ELF-1 (cell line): ENCODE measurements at regions not wholly inside any gene's neighbourhood (a gene's known extent, or its start where the extent isn't known, plus 50 kb on each side); places are given as distances from the start of the nearest gene placed in this dataset.
"Not testable (repeated sequence)": the region's sequence is repeated elsewhere in the genome, so short reads cannot be mapped to it uniquely, and the experiment has no call there.

Experiments used
- DNase-seq: peaks from one replicate; pipeline ENCODE4 v3.0.0-alpha.2; 2016; ENCODE audit warnings: low read depth, low spot score

GRCh38 chr14:71327691-71328090, 420.4 kb downstream of the PCNX1 start:
- DNase-seq: no peak

GRCh38 chr14:71328183-71328582, 420.9 kb downstream of the PCNX1 start:
- DNase-seq: no peak

GRCh38 chr14:71328954-71329353, 421.7 kb downstream of the PCNX1 start:
- no peak for DNase-seq

GRCh38 chr14:71331403-71331802, 424.1 kb downstream of the PCNX1 start:
- no peak for DNase-seq

DNA sequence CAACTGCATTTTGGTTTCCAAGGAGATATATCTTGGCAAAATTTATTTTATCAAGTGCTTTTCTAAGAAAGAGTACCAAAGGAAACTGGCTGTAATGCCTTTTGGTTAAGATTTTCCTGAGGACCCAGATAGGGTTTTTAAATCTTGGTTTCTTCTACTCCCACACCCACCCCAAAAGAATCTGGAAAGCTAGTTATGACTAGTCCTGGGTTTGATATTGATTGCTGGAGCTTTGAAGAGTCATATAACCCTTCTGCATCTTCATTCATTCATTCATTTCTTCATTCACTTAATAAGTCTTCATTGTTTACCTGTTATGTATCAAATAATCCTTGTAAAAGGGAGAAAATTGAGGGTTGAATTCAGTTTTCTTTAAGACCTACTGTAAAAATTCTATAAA, 425.2 kb downstream of the PCNX1 start:
- no peak for DNase-seq

DNA sequence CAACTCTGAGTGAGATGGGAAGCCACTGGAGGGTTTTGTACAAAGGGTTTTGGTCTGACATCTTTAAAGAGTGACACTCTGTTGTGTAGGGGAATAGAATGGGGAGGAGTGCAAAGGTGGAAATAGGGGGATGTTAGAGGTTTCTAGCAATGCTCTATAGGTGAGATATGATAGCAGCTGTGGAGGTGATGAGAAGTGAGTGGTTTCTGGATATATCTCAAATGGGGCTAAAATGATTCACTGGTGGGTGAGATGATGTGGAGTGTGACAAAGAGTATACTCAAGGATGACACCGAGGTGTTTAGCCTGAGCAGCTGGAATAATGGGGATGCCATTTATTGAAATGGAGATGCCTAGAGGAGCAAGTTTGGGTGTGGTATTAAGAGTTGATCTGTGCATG, 426.4 kb downstream of the PCNX1 start:
- DNase-seq: no peak

DNA sequence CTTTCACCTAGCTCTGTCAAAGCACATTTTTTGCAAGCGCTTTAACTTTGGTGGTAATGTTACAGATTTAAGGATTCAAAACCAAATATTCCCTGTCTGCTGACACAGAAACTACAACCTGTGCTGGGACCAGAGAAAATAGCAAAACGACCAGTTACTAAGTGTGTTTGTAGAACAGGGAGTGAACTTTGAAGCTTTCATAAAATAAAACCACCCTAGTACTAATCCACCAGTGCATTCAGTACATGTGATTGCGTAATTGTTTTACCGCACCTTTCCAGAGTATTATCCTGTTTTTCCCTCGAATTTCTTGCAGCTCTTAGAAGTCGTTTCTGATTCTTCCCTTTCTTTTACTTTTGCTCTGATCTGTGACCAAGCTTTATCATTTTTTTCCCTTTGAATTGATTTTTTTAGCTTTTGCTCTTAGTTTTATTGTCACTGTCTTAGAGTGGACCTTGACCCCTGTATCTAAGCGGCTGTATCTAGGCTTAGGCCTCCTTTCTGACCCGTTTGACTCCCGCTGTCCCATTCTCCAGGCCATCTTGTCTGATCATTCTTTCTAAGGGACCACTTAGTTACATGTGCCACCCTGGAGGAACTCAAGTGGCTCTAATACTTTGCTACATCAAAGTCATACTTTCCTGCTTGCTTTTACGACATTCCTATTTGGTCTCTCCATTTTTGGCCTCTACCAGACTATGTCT, 429.4 kb downstream of the PCNX1 start:
- DNase-seq: no peak

DNA sequence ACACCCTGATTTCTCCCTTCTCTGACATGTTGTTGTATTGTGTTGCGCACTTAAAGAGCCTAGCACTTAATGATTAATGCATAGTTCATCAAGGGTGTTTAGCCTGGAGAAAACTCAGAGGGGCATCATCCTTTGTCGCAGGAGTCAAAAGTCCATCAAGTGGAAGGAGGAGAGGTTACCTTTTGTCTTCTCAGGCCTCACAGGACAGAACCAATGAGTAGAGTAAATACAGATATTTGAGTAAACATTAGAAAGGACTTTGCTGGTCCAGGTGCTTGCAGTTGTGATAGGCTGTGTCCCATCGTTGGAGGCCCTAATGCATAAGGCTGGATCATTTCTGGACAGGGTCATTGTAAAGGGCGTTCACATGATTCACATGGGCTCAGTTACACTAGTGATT, 430.9 kb downstream of the PCNX1 start:
- no peak for DNase-seq

DNA sequence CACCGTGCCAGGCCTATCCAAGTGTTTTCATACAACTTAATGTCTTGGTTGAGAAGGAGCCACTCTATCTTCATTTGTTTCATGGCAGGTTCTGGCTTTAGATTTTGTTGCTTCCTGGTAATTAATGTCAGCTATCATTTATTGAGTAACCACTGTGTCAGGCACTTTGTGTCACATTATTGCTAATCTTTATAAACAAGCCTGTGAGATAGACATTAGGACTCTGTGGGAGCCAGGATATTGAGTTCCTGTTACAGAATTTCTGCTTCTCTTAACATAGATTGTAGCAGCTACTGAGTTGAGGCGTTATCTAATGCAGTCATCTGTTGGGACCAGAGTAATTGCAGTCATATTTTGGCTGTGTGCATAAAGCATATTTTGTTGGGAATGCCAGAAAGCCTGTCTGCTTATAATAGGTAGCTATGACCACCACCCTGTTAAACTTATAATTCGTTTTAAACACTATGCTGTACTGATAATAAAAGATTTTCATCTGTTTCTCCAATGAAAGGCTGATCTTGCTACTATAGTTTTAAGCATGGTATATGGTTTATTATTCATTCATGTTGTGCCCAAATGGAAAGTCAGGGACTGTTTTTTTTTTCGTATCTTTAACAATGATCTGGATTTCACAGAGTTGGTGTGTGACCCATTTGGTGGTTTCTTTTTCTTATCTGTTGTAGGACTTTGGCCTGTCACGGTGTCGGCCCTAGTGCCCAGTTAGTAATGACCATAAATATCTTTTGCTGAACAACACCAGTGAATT, 432.6 kb downstream of the PCNX1 start:
- no peak for DNase-seq

- DNase-seq: no peak
These were observed 433.9 kb downstream of the PCNX1 start for GRCh38 chr14:71341156-71341555.

GRCh38 chr14:71343724-71344123, 436.5 kb downstream of the PCNX1 start:
- no peak for DNase-seq

DNA sequence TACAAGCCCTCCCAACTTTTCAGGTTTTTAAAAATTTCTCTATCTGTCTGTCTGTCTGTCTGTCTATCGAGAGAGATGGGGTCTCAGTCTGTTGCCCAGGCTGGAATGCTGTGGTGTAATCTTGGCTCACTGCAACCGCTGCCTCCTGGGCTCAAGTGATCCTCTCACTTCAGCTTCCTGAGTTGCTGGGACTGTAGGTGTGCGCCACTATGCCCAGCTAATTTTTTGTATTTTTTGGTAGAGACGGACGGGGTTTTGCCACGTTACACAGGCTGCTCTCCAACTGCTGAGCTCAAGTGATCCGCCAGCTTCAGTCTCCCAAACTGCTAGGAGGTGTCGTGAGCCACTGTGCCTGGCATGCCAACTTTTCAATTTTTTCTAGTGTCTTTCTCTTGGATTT, 437.2 kb downstream of the PCNX1 start:
- no peak for DNase-seq

GRCh38 chr14:71346685-71347084, 439.4 kb downstream of the PCNX1 start:
- DNase-seq: no peak

GRCh38 chr14:71348394-71348793, 441.1 kb downstream of the PCNX1 start:
- no peak for DNase-seq

GRCh38 chr14:71348817-71349216, 441.6 kb downstream of the PCNX1 start:
- DNase-seq: no peak

DNA sequence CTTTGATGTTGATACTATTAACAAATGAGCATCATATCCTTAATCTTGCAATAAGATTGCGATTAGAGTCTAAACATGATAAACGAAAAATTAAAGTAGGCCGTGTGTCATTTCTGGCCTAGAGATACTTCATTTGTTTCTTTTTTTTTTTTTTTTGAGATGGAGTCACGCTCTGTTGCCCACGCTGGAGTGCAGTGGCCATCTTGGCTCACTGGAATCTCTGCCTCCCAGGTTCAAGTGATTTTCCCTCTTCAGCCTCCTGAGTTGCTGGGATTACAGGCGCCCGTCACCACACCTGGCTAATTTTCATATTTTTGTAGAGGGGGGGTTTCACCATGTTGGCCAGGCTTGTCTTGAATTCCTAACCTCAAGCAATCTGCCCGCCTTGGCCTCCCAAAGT, 446.9 kb downstream of the PCNX1 start:
- no peak for DNase-seq

DNA sequence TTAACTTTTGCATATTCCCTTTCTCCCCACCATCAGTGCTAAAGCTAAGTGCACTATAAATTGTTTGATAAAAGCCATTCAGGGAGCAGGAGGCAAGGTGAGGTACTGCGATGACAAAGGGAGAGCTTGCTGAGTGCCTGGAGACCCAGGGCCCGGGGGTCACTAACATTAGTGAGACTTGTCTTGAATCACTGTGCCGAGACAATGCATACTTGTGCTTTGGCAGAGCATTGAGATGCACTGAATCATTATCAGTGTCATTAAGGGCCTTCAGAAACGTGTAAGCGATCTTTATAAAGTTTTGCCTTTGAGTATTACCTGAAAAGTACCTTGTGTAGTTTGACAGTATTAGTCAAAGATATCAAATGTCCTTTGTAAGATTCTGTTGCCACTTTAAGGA, 447.5 kb downstream of the PCNX1 start:
- peak; percentile 10 for DNase-seq

DNA sequence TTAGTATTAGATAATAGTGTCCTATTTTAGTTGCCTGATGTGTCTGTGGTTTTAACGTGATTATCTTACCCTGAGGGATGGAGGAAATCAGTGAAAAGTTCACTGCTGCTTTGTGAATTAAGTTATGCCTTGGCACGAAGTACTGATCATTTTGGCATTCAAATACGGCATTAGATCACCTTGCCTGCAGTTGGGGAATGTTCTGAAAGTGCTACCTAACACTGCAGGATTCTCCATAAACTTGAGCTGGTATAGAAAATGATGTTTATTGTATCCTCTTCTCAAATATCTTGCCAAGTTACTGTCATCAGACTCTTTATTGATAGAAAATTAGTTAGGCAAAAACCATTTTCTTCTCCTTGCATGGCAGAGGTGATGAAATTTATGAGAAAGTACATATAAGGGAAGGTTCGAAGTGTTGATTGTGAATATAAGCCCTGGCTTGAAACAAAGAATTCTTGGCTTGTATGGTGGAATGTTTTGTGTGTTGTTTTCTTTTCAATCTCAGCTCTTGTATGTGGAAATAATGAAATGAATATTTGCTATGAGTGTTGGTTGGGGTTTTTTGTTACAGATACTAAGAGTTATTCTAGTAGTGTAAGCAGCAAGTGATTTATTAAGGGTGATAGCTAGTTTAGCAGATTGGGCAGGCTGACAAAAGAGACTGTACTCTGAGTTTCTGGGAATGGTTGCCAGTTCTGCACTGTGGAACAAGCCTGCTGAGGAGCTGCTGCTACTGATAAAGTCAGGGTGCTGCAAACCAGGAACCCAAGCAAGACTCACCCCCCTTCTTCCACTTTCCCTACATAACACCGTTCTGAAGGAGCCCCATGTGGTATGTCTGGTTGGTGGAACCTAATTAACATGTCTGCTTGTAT, 448.3 kb downstream of the PCNX1 start:
- no peak for DNase-seq

DNA sequence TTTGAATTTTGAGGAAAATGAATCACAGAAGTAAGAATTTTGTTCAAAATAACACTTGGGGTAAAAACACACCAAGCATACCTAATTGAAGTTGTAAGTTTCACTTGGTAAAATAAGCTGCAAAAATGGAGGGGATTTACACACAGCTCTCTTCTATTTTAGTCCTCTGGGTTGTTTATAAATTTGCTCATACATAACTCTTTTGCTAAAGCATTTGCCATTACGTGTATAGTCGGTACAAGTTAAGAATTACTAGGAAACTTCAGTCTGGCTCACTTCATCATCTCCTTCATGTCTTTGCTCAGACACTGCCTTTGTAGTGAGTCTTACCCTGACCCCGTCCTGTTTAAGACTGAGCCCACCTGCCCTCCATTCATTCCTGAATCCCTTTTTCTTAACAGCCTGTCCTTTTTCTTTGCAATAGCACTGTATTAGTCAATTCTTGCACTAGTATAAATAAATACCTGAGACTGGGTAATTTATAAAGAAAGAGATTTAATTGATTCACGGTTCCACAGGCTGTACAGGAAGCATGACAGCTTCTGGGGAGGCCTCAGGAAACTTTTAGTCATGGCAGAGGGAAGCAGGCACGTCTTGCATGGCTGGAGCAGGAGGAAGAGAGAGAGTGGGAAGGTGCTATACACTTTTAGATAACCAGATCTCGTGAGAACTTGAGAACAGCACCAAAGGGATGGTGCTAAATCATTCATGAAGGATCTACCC, 451.1 kb downstream of the PCNX1 start:
- no peak for DNase-seq

- DNase-seq: not testable (repeated sequence)
These were observed 451.7 kb downstream of the PCNX1 start for GRCh38 chr14:71358932-71359421.

DNA sequence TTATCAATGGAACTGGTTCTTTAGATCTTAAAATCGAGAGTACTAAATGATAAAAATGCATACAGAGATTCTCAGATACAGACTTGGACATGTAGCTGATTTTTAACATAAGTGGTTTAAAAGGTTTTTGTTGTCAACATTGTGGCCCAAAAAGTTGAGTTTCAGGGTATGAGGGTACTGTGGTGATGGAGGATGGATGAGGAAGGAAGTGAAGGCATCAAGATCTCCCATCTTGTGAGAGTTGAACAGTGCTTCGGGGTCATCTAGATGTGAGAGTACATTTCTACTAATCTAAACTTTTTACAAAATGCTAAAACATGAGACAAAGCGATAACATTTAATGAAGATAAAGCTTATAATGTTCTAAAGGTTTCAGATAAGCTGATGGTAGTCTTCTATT, 452.6 kb downstream of the PCNX1 start:
- DNase-seq: no peak

- DNase-seq: no peak
These were observed 454.1 kb downstream of the PCNX1 start for GRCh38 chr14:71361336-71361735.
